Keratinocyte (primary cell): ENCODE measurements at regions not wholly inside any gene's neighbourhood (a gene's known extent, or its start where the extent isn't known, plus 50 kb on each side); places are given as distances from the start of the nearest gene placed in this dataset.

Experiments
- EZH2 ChIP-seq: IDR thresholded peaks from one replicate; pipeline ENCODE4 v1.6.1; 2012; ENCODE audit warnings: inconsistent platforms, mild to moderate bottlenecking, low read length, moderate library complexity
- TF ChIP-seq, protein P1 (sequence below), 3 experiments: IDR thresholded peaks in 1 of 3; conservative IDR thresholded peaks in 1 of 3; optimal IDR thresholded peaks in 1 of 3; 2 replicates in 2 of 3; 3 replicates in 1 of 3; pipeline versions ENCODE3 to v1.5.1; 2011; ENCODE audit warnings: low read length in 3 of 3, mild to moderate bottlenecking in 3 of 3, moderate library complexity in 2 of 3, control low read depth in 1 of 3, inconsistent platforms in 1 of 3; ENCODE audit not compliant: insufficient read depth in 2 of 3; ENCODE audit errors: extremely low read depth in 1 of 3

DNA sequence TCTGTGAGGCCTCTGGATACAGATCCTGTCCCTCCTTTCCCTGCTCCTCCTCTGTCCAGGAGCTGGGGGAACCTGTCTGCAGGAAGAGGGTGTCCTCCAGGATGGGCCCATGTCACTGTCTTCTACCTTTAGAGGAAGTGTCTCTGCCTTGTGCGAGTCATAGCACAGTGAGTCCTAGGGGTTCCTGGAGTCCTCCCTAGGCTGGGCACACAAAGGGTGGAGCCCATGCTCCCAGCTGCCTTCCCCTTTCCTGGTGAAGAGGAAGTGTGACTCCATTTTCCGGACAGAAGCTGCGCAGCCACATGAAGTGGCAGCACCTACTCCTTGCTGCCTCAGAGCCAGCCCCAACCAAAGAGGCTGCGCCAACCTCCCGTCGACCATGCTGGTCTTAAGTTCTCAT lies 112.2 kb downstream of the CTTN start:
- TF ChIP-seq, protein P1, sequence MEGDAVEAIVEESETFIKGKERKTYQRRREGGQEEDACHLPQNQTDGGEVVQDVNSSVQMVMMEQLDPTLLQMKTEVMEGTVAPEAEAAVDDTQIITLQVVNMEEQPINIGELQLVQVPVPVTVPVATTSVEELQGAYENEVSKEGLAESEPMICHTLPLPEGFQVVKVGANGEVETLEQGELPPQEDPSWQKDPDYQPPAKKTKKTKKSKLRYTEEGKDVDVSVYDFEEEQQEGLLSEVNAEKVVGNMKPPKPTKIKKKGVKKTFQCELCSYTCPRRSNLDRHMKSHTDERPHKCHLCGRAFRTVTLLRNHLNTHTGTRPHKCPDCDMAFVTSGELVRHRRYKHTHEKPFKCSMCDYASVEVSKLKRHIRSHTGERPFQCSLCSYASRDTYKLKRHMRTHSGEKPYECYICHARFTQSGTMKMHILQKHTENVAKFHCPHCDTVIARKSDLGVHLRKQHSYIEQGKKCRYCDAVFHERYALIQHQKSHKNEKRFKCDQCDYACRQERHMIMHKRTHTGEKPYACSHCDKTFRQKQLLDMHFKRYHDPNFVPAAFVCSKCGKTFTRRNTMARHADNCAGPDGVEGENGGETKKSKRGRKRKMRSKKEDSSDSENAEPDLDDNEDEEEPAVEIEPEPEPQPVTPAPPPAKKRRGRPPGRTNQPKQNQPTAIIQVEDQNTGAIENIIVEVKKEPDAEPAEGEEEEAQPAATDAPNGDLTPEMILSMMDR (optimal IDR thresholded peaks at IDR 0.05 in 1 of 3, IDR thresholded peaks at IDR 0.05 in 1 of 3, conservative IDR thresholded peaks at IDR 0.05 in 1 of 3; ENCODE audit: extremely low read depth in 1 of 3, insufficient read depth in 2 of 3, low read length in 3 of 3), result no peak
- TF ChIP-seq EZH2, result no peak
